ENCODE measurements at regions not wholly inside any gene's neighbourhood (a gene's known extent, or its start where the extent isn't known, plus 50 kb on each side); places are given as distances from the start of the nearest gene placed in this dataset.

DNA sequence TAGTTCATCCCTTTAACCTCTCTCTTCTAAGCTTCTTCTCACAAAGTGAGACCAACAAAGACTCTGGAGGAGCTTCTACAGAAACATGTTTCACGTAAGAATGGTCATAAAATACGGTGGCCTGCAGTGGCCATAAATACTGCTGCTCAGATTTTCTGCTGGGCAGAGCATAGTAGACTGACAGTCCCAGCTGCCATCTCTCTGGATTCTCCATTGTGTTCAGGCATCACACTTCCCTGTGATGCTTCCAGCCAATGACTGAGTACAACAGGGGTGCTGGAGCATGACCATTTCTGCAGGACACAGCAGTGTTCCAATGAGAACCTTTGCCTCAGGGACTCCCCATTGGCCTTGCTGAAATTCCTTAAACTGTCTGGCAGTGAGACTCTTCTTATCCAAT, 392.6 kb downstream of the MMUT start:
- in situ Hi-C loops (cut with MboI; ENCODE audit: low sequenced_read_pairs, unreplicated experiment) = no loop called here
- DNase-seq (ENCODE audit: low spot score) = no peak
- TF ChIP-seq CTCF (IDR thresholded peaks at IDR 0.05; ENCODE audit: borderline replicate concordance, control extremely low read depth, extremely low read depth, insufficient read depth, missing control alignments) = no peak

DNA sequence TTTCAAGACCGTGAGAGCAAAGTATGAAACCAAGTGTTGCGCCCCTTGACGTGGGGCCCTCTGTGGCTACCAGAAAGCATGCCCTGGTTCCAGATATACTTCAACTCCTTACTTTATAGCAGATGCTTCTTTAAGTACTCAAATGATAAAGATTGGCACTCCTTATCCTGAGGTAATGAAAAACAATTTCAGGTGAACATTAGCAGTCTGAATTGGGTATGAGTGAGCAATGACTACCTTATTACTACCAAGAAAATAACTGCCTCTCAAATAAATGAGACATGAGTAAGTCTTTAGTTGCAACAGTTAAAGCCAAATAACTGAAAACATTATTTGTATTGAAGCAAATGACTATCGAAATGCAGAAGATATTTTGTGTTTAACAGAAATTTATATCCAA, 408.7 kb downstream of the MMUT start:
- no peak for TF ChIP-seq CTCF (IDR thresholded peaks at IDR 0.05; ENCODE audit: borderline replicate concordance, control extremely low read depth, extremely low read depth, insufficient read depth, missing control alignments)
- no peak for DNase-seq (ENCODE audit: low spot score)
- in situ Hi-C loops (cut with MboI; ENCODE audit: low sequenced_read_pairs, unreplicated experiment) = no loop called here

GRCh38 chr6:49052901-49053300, 410.2 kb downstream of the MMUT start:
- no peak for TF ChIP-seq CTCF (IDR thresholded peaks at IDR 0.05; ENCODE audit: borderline replicate concordance, control extremely low read depth, extremely low read depth, insufficient read depth, missing control alignments)
- no peak for DNase-seq (ENCODE audit: low spot score)
- in situ Hi-C loops (cut with MboI; ENCODE audit: low sequenced_read_pairs, unreplicated experiment) = no loop called here

DNA sequence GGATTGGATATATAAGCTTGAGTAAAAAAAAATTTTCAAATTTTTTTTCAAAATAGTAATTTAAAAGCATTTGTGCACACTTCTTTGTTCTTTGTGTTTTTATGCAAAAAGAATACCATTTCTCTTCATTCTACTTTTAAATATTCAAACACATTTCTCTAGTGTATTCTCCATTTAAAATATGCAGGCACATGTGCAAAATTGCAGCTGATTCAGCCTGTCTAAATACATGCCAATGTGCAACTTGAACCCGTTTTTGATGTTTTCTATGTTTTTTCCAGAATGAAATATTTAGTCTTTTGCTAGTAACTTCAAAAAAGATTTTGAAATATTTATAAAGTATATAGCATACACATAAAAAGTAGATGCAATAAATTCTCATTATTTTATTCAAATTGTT, 411.8 kb downstream of the MMUT start:
- no peak for TF ChIP-seq CTCF (IDR thresholded peaks at IDR 0.05; ENCODE audit: borderline replicate concordance, control extremely low read depth, extremely low read depth, insufficient read depth, missing control alignments)
- DNase-seq (ENCODE audit: low spot score) = no peak
- in situ Hi-C loops (cut with MboI; ENCODE audit: low sequenced_read_pairs, unreplicated experiment) = no loop called here

- DNase-seq (ENCODE audit: low spot score) = no peak
- TF ChIP-seq CTCF (IDR thresholded peaks at IDR 0.05; ENCODE audit: borderline replicate concordance, control extremely low read depth, extremely low read depth, insufficient read depth, missing control alignments) = no peak
- in situ Hi-C loops (cut with MboI; ENCODE audit: low sequenced_read_pairs, unreplicated experiment) = no loop called here
Measured at GRCh38 chr6:49050584-49050983, 412.5 kb downstream of the MMUT start.

- DNase-seq (ENCODE audit: low spot score) = no peak
- in situ Hi-C loops (cut with MboI; ENCODE audit: low sequenced_read_pairs, unreplicated experiment) = no loop called here
- no peak for TF ChIP-seq CTCF (IDR thresholded peaks at IDR 0.05; ENCODE audit: borderline replicate concordance, control extremely low read depth, extremely low read depth, insufficient read depth, missing control alignments)
Measured at GRCh38 chr6:49038294-49038822, 424.7 kb downstream of the MMUT start.

All from GM13976 (cell line).